ENCODE measurements at regions not wholly inside any gene's neighbourhood (a gene's known extent, or its start where the extent isn't known, plus 50 kb on each side); places are given as distances from the start of the nearest gene placed in this dataset.

- TF ChIP-seq, protein P1, sequence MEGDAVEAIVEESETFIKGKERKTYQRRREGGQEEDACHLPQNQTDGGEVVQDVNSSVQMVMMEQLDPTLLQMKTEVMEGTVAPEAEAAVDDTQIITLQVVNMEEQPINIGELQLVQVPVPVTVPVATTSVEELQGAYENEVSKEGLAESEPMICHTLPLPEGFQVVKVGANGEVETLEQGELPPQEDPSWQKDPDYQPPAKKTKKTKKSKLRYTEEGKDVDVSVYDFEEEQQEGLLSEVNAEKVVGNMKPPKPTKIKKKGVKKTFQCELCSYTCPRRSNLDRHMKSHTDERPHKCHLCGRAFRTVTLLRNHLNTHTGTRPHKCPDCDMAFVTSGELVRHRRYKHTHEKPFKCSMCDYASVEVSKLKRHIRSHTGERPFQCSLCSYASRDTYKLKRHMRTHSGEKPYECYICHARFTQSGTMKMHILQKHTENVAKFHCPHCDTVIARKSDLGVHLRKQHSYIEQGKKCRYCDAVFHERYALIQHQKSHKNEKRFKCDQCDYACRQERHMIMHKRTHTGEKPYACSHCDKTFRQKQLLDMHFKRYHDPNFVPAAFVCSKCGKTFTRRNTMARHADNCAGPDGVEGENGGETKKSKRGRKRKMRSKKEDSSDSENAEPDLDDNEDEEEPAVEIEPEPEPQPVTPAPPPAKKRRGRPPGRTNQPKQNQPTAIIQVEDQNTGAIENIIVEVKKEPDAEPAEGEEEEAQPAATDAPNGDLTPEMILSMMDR (IDR thresholded peaks at IDR 0.05), result no peak
These were observed 395.9 kb upstream of the CAMK1G start for GRCh38 chr1:209187589-209187988.

DNA sequence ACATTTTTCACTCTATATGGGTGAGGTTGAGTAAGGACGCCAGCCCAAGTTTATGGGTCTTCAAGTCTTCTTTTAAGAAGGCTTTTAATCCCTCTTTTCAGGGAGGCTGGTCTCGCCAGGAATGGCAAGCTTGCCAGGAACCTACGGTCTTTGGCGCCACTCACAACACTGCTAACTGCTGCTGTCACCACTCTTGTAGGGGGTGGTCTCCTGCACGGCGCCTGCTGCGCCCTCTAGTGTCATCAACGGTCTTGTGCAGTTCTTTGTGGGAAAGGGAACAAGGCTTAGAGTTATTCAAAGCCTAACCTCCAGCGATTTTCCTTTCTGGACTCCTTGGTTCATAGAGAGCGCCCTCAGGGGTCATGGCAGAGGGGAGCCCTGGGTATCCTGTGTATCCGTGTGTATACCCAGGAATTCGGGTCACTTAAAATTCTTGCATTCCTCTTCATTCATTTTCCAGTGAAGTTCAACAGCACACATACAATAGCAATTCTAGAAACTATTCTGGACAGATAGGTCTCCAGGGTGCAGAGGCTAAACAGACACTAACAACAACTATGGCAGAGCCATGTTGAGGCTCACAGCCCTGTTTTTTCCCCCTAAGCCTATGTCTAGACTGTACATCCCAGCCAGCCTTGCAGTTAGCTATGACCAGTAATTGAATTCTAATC lies 392.8 kb upstream of the CAMK1G start:
- H3K4me3 ChIP-seq, result no peak overlapping the region
- no peak for DNase-seq (ENCODE audit: low spot score)
- no peak overlapping the region for H3K27ac ChIP-seq
- TF ChIP-seq, protein P1 (IDR thresholded peaks at IDR 0.05), result peak; percentile 59
- H3K36me3 ChIP-seq, result no peaks in the 10 kb centered on the region
- no peaks in the 10 kb centered on the region for H3K4me1 ChIP-seq (ENCODE audit: control insufficient read depth in 1 of 2, low read depth in 2 of 2)
- ATAC-seq (ENCODE audit: insufficient number of reproducible peaks, low FRiP score, low read depth), result no peak
- H3K27me3 ChIP-seq (replicated peaks; ENCODE audit: insufficient read depth), result no peaks in the 10 kb centered on the region
- peaks cover 5% of the 10 kb centered on the region for H3K9me3 ChIP-seq

More at GRCh38 chr1:209187589-209187988, 395.9 kb upstream of the CAMK1G start:
- ATAC-seq (ENCODE audit: insufficient number of reproducible peaks, low FRiP score, low read depth) (no peak), DNase-seq (ENCODE audit: low spot score) (no peak)
- H3K4me3 ChIP-seq, result no peak overlapping the region
- H3K9me3 ChIP-seq, result no peaks in the 10 kb centered on the region
- H3K27me3 ChIP-seq (replicated peaks; ENCODE audit: insufficient read depth), result no peaks in the 10 kb centered on the region
- no peaks in the 10 kb centered on the region for H3K36me3 ChIP-seq
- no peak overlapping the region for H3K27ac ChIP-seq
- H3K4me1 ChIP-seq (ENCODE audit: control insufficient read depth in 1 of 2, low read depth in 2 of 2), result no peaks in the 10 kb centered on the region

DNA sequence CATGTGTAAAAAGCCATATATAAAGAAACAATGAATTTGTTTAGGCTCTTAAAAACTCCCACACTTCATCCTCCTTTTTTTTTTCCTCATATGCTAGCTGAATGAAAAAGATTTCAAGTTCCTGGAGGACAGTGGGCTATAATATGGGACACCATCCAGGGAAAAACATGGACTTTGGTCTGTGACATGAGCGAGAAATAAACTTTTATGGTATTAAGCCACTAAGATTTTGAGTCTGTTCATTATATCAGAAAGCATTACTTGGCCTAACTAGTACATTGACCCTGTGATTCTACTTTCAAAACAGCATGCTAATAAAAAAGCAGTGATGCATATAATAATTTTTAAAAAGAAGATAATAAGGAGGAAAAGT lies 392.3 kb upstream of the CAMK1G start:
- TF ChIP-seq, protein P1 (IDR thresholded peaks at IDR 0.05), result no peak
- no peak overlapping the region for H3K27ac ChIP-seq
- H3K27me3 ChIP-seq (replicated peaks; ENCODE audit: insufficient read depth), result no peaks in the 10 kb centered on the region
- ATAC-seq (ENCODE audit: insufficient number of reproducible peaks, low FRiP score, low read depth) (no peak), DNase-seq (ENCODE audit: low spot score) (no peak)
- peaks cover 10% of the 10 kb centered on the region for H3K9me3 ChIP-seq
- H3K4me3 ChIP-seq, result no peak overlapping the region
- H3K4me1 ChIP-seq (ENCODE audit: control insufficient read depth in 1 of 2, low read depth in 2 of 2), result no peaks in the 10 kb centered on the region
- no peaks in the 10 kb centered on the region for H3K36me3 ChIP-seq

GRCh38 chr1:209196140-209196539 lies 387.4 kb upstream of the CAMK1G start:
- Histone ChIP-seq H3K36me3 (no peaks in the 10 kb centered on the region), H3K4me3 (no peak overlapping the region), H3K9me3 (peaks cover 18% of the 10 kb centered on the region), H3K4me1 (ENCODE audit: control insufficient read depth in 1 of 2, low read depth in 2 of 2) (no peaks in the 10 kb centered on the region), H3K27me3 (replicated peaks; ENCODE audit: insufficient read depth) (no peaks in the 10 kb centered on the region), H3K27ac (no peak overlapping the region)
- DNase-seq (ENCODE audit: low spot score) (no peak), ATAC-seq (ENCODE audit: insufficient number of reproducible peaks, low FRiP score, low read depth) (no peak)
- TF ChIP-seq, protein P1 (IDR thresholded peaks at IDR 0.05), result no peak

DNA sequence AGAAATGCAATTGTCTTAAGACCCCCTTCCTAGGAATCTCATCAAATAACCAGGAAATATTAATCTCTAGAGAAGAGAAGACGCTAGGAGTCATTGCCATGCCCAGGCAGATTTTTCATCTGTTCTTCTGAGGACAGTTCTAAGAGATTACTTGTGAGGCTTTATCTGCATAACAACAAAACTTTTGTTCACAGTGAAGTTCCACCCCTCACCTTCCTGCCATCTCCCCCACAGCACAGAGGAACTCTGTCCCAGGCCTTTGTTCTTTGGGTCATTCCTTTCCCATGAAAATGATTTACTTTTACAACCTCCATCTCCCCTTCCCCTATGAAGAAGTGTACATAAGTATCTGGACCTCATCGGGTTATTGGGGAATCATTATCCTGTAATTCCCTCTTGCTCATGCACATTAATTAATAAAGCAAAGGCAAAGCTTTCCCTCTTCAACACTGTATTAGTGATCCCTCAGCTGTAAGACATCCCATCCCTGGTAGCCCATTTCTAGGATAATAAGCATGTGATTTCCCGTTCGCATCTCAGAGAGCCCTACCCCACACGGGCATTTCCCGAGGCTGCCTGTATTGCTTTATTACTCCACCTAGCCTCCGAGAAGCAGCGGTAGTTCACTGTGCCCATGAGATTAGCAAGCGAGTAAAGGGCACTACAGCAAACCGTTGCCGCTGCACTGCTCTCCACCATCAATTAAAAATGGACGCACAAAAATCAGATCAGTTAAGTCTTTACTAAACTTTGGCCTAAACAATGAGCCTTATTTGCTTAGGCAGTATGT lies 384.4 kb upstream of the CAMK1G start:
- Histone ChIP-seq H3K4me1 (ENCODE audit: control insufficient read depth in 1 of 2, low read depth in 2 of 2) (no peaks in the 10 kb centered on the region), H3K9me3 (peaks cover 18% of the 10 kb centered on the region), H3K36me3 (no peaks in the 10 kb centered on the region), H3K27ac (no peak overlapping the region), H3K4me3 (no peak overlapping the region), H3K27me3 (replicated peaks; ENCODE audit: insufficient read depth) (no peaks in the 10 kb centered on the region)
- TF ChIP-seq, protein P1 (IDR thresholded peaks at IDR 0.05), result no peak
- DNase-seq (ENCODE audit: low spot score) (no peak), ATAC-seq (ENCODE audit: insufficient number of reproducible peaks, low FRiP score, low read depth) (no peak)

All from thoracic aorta (tissue), 2 donors.